ENCODE measurements at regions not wholly inside any gene's neighbourhood (a gene's known extent, or its start where the extent isn't known, plus 50 kb on each side); places are given as distances from the start of the nearest gene placed in this dataset.

DNA sequence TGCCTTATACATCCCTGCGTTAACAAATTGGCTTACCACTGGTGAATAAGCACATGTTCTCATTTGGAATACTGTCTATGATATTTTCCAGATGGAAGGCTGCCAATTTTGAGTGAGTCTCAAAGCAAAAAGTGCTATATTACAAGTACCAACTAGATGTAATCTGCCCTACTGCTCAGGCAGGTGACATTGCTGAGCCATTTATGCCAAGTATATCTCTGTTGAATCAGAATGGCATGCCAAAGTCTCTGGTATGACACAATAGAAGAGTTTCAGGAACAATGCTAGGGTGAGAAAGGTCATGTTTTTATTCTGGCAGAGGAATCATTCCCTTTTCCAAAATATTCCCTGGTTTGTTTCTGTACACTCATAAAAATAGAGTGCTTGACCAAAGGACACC, 356.5 kb downstream of the CDH9 start:
- H3K36me3 ChIP-seq (ENCODE audit: control insufficient read depth, insufficient read depth, low read length): no peaks in the 10 kb centered on the region
- H2AFZ ChIP-seq (ENCODE audit: low read length): no peak overlapping the region
- H3K9me3 ChIP-seq (ENCODE audit: control insufficient read depth, insufficient read depth, low read depth, low read length): no peaks in the 10 kb centered on the region
- H3K27ac ChIP-seq (ENCODE audit: insufficient read depth, low read length): no peak overlapping the region
- no peaks in the 10 kb centered on the region for H4K20me1 ChIP-seq (ENCODE audit: control insufficient read depth, extremely low read depth, insufficient read depth, low read length)
- DNase-seq (ENCODE audit: low read depth in 2 of 2): no peak
- no peak overlapping the region for H3K4me2 ChIP-seq (ENCODE audit: extremely low read depth, insufficient read depth, low read length)
- H3K27me3 ChIP-seq (ENCODE audit: control insufficient read depth, insufficient read depth, low read length): no peaks in the 10 kb centered on the region
- H3K4me1 ChIP-seq (ENCODE audit: control insufficient read depth, extremely low read depth, insufficient read depth, low read length): no peaks in the 10 kb centered on the region
- TF ChIP-seq EZH2 (IDR thresholded peaks at IDR 0.05; ENCODE audit: low read length, missing control alignments): no peak
- TF ChIP-seq, protein P1, sequence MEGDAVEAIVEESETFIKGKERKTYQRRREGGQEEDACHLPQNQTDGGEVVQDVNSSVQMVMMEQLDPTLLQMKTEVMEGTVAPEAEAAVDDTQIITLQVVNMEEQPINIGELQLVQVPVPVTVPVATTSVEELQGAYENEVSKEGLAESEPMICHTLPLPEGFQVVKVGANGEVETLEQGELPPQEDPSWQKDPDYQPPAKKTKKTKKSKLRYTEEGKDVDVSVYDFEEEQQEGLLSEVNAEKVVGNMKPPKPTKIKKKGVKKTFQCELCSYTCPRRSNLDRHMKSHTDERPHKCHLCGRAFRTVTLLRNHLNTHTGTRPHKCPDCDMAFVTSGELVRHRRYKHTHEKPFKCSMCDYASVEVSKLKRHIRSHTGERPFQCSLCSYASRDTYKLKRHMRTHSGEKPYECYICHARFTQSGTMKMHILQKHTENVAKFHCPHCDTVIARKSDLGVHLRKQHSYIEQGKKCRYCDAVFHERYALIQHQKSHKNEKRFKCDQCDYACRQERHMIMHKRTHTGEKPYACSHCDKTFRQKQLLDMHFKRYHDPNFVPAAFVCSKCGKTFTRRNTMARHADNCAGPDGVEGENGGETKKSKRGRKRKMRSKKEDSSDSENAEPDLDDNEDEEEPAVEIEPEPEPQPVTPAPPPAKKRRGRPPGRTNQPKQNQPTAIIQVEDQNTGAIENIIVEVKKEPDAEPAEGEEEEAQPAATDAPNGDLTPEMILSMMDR (conservative IDR thresholded peaks at IDR 0.05 in 1 of 2, IDR thresholded peaks at IDR 0.05 in 1 of 2; ENCODE audit: low read depth in 1 of 2, low read length in 2 of 2): no peak
- no peak overlapping the region for H3K9ac ChIP-seq (ENCODE audit: insufficient read depth, low read length)
- H3K4me3 ChIP-seq (replicated peaks in 1 of 4; ENCODE audit: control extremely low read depth in 1 of 4, insufficient read depth in 1 of 4, low read depth in 3 of 4, low read length in 4 of 4): no peak overlapping the region
- H3K79me2 ChIP-seq (ENCODE audit: control insufficient read depth, insufficient read depth, low read length): no peaks in the 10 kb centered on the region

DNA sequence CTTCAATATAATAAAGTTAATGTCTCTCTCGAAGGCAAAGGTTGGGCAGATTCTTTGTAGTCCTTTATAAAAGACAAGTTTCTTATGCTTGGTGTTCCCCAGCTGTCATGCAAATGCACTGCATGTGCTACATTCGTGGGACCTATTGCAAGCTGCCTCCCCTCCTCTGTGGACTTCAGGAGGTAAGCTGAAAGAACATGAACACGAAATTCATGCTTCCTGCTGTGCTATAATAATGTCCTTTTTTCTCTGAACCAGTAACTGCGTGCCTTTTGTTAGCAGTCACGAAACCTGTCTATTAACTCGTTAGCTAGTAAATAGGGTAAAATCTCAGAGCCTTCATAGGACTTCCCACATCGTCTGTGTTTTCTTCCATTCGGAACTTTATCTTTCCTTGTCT, 363.5 kb downstream of the CDH9 start:
- no peak overlapping the region for H3K27ac ChIP-seq (ENCODE audit: insufficient read depth, low read length)
- TF ChIP-seq EZH2 (IDR thresholded peaks at IDR 0.05; ENCODE audit: low read length, missing control alignments): no peak
- TF ChIP-seq, protein P1 (conservative IDR thresholded peaks at IDR 0.05 in 1 of 2, IDR thresholded peaks at IDR 0.05 in 1 of 2; ENCODE audit: low read depth in 1 of 2, low read length in 2 of 2): no peak
- no peak overlapping the region for H3K4me2 ChIP-seq (ENCODE audit: extremely low read depth, insufficient read depth, low read length)
- no peaks in the 10 kb centered on the region for H3K27me3 ChIP-seq (ENCODE audit: control insufficient read depth, insufficient read depth, low read length)
- no peak overlapping the region for H3K4me3 ChIP-seq (replicated peaks in 1 of 4; ENCODE audit: control extremely low read depth in 1 of 4, insufficient read depth in 1 of 4, low read depth in 3 of 4, low read length in 4 of 4)
- no peaks in the 10 kb centered on the region for H3K36me3 ChIP-seq (ENCODE audit: control insufficient read depth, insufficient read depth, low read length)
- no peaks in the 10 kb centered on the region for H4K20me1 ChIP-seq (ENCODE audit: control insufficient read depth, extremely low read depth, insufficient read depth, low read length)
- H3K79me2 ChIP-seq (ENCODE audit: control insufficient read depth, insufficient read depth, low read length): no peaks in the 10 kb centered on the region
- no peaks in the 10 kb centered on the region for H3K4me1 ChIP-seq (ENCODE audit: control insufficient read depth, extremely low read depth, insufficient read depth, low read length)
- no peak for DNase-seq (ENCODE audit: low read depth in 2 of 2)
- H3K9ac ChIP-seq (ENCODE audit: insufficient read depth, low read length): no peak overlapping the region
- H3K9me3 ChIP-seq (ENCODE audit: control insufficient read depth, insufficient read depth, low read depth, low read length): no peaks in the 10 kb centered on the region
- H2AFZ ChIP-seq (ENCODE audit: low read length): no peak overlapping the region

DNA sequence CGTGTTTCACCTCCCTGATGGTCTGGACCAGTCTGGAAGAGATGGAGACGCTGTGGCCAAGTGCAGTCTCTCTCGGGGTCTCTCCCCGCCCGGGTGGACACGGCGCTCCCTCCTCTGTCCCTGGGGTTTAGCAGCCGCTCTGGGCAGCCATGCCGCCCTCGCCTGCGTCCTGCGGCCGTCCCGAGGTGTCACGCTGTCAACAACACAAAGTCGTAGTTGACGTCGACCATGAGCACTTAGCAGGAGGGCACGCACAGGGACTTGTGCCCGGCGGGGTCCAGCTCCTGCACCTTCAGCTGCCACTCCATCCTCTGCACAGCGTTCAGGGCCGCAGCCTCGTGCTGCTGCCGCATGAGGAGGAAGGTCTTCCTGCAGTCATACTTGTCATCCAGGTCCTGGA, 368.9 kb downstream of the CDH9 start:
- no peaks in the 10 kb centered on the region for H3K9me3 ChIP-seq (ENCODE audit: control insufficient read depth, insufficient read depth, low read depth, low read length)
- no peak overlapping the region for H3K27ac ChIP-seq (ENCODE audit: insufficient read depth, low read length)
- no peaks in the 10 kb centered on the region for H3K79me2 ChIP-seq (ENCODE audit: control insufficient read depth, insufficient read depth, low read length)
- no peaks in the 10 kb centered on the region for H3K27me3 ChIP-seq (ENCODE audit: control insufficient read depth, insufficient read depth, low read length)
- no peak for DNase-seq (ENCODE audit: low read depth in 2 of 2)
- TF ChIP-seq, protein P1 (conservative IDR thresholded peaks at IDR 0.05 in 1 of 2, IDR thresholded peaks at IDR 0.05 in 1 of 2; ENCODE audit: low read depth in 1 of 2, low read length in 2 of 2): no peak
- no peak for TF ChIP-seq EZH2 (IDR thresholded peaks at IDR 0.05; ENCODE audit: low read length, missing control alignments)
- H4K20me1 ChIP-seq (ENCODE audit: control insufficient read depth, extremely low read depth, insufficient read depth, low read length): no peaks in the 10 kb centered on the region
- no peak overlapping the region for H2AFZ ChIP-seq (ENCODE audit: low read length)
- no peak overlapping the region for H3K9ac ChIP-seq (ENCODE audit: insufficient read depth, low read length)
- no peaks in the 10 kb centered on the region for H3K4me1 ChIP-seq (ENCODE audit: control insufficient read depth, extremely low read depth, insufficient read depth, low read length)
- H3K36me3 ChIP-seq (ENCODE audit: control insufficient read depth, insufficient read depth, low read length): no peaks in the 10 kb centered on the region
- H3K4me2 ChIP-seq (ENCODE audit: extremely low read depth, insufficient read depth, low read length): no peak overlapping the region
- H3K4me3 ChIP-seq (replicated peaks in 1 of 4; ENCODE audit: control extremely low read depth in 1 of 4, insufficient read depth in 1 of 4, low read depth in 3 of 4, low read length in 4 of 4): no peak overlapping the region
